ENCODE measurements at regions not wholly inside any gene's neighbourhood (a gene's known extent, or its start where the extent isn't known, plus 50 kb on each side); places are given as distances from the start of the nearest gene placed in this dataset.

GRCh38 chr4:120431180-120431579 is 364.5 kb upstream of the MAD2L1 start:
- no peak for TF ChIP-seq CTCF (IDR thresholded peaks at IDR 0.05)
- TF ChIP-seq POLR2A (IDR thresholded peaks at IDR 0.05) = no peak
